HL-60 (cell line): ENCODE measurements at regions not wholly inside any gene's neighbourhood (a gene's known extent, or its start where the extent isn't known, plus 50 kb on each side); places are given as distances from the start of the nearest gene placed in this dataset.

Experiments used
- CTCF ChIP-seq: IDR thresholded peaks from one replicate; pipeline ENCODE4 v1.5.1; 2011; ENCODE audit warnings: low read length, control low read depth, inconsistent platforms; ENCODE audit not compliant: insufficient read depth
- POLR2AphosphoS5 ChIP-seq: IDR thresholded peaks from 2 replicates; pipeline ENCODE4 v1.6.1; 2012; ENCODE audit warnings: low read depth

DNA sequence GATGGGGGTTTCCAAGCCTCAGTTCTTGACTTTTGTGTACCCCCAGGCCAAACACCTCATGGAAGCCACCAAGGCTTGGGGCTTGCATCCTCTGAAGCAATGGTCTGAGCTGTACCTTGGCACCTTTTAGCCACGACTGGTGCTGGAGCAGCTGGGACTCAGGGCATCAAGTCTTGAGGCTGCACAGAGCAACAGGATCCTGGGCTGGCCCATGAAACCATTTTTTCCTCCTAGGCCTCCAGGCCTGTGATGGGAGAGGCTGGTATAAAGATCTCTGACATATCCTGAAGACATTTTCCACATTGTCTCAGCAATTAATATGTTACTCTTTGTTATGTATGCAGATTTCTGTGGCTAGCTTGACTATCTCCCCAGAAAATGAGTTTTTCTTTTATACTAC lies 269.1 kb upstream of the TBX18 start:
- TF ChIP-seq CTCF (no peak), POLR2AphosphoS5 (no peak)
